ENCODE measurements at regions not wholly inside any gene's neighbourhood (a gene's known extent, or its start where the extent isn't known, plus 50 kb on each side); places are given as distances from the start of the nearest gene placed in this dataset.

GRCh38 chr7:106731187-106731586 is 70.2 kb upstream of the CCDC71L start:
- H3K9me3 Mint-ChIP-seq (ENCODE audit: insufficient read depth): no peaks in the 10 kb centered on the region
- no peak for TF ChIP-seq CTCF (IDR thresholded peaks at IDR 0.05)
- TF ChIP-seq EZH2 (IDR thresholded peaks at IDR 0.05; ENCODE audit: borderline replicate concordance, insufficient read depth, low read depth, low read length, poor library complexity, severe bottlenecking): no peak
- H3K27me3 ChIP-seq (replicated peaks in 1 of 4; ENCODE audit: control extremely low read depth in 1 of 4, control insufficient read depth in 3 of 4, insufficient read depth in 4 of 4, low read length in 3 of 4): no peaks in the 10 kb centered on the region
- no peaks in the 10 kb centered on the region for H3K9me3 ChIP-seq (ENCODE audit: control extremely low read depth in 1 of 3, control insufficient read depth in 2 of 3, insufficient read depth in 1 of 3, low read length in 2 of 3)
- peak overlapping the region in 1 of 5 experiments; percentile 26 for H3K4me3 ChIP-seq (ENCODE audit: control extremely low read depth in 1 of 5, extremely low read depth in 1 of 5, insufficient read depth in 1 of 5, low read depth in 2 of 5, low read length in 4 of 5)
- ATAC-seq (ENCODE audit: low read depth) (peak; percentile 83), DNase-seq (peak; percentile 76)
- H3K9ac ChIP-seq (ENCODE audit: low read length): peak overlapping the region; percentile 42
- WGBS (ENCODE audit: insufficient coverage): 0% methylated on average over 3 of the region's 5 CpGs
- H3K79me2 ChIP-seq (ENCODE audit: control insufficient read depth, insufficient read depth, low read length): no peaks in the 10 kb centered on the region
- intact Hi-C loops (cut with micrococcal nuclease): loop anchor here (1.0 kb wide), 2 partner anchors 13 to 71 kb away; no protein-coding TSS in a partner anchor
- ChIA-PET POLR2A (interaction anchor here (0.5 to 1.9 kb wide), 3 partner anchors 13 to 670 kb away, joined by 3 to 9 read pairs (median 7); partner anchors contain the start of gene CCDC71L), CTCF (interaction anchor here (0.7 to 8.5 kb wide), 11 partner anchors 10 to 555 kb away, joined by 3 to 290 read pairs (median 6); partner anchors contain the start of gene CCDC71L)
- H3K4me3 Mint-ChIP-seq: peak overlapping the region; percentile 64
- no peaks in the 10 kb centered on the region for H4K20me1 ChIP-seq (ENCODE audit: control insufficient read depth, insufficient read depth, low read length, poor library complexity, severe bottlenecking)
- H3K4me2 ChIP-seq (replicated peaks; ENCODE audit: low read depth, low read length, poor library complexity, severe bottlenecking): peak overlapping the region; percentile 69
- H3K27ac ChIP-seq (ENCODE audit: low read length in 2 of 2): peak overlapping the region; percentile 8 to 10
- no peaks in the 10 kb centered on the region for H3K27me3 Mint-ChIP-seq
- H3K36me3 ChIP-seq (replicated peaks in 1 of 2; ENCODE audit: control extremely low read depth in 1 of 2, control insufficient read depth in 1 of 2, extremely low read depth in 1 of 2, insufficient read depth in 2 of 2, low read length in 1 of 2): no peaks in the 10 kb centered on the region
- H3K4me1 Mint-ChIP-seq: peaks cover 28% of the 10 kb centered on the region
- H3K4me1 ChIP-seq (ENCODE audit: control insufficient read depth in 2 of 2, insufficient read depth in 2 of 2, low read length in 2 of 2): peaks cover 26 to 28% of the 10 kb centered on the region in 2 donors
- H3K27ac Mint-ChIP-seq: peak overlapping the region; percentile 64
- H2AFZ ChIP-seq (ENCODE audit: insufficient read depth, low read depth, low read length, poor library complexity, severe bottlenecking): peak overlapping the region; percentile 40

GRCh38 chr7:106731646-106732444 is 70.9 kb upstream of the CCDC71L start:
- CTCF ChIA-PET: interaction anchor here (0.7 to 8.5 kb wide), 11 partner anchors 11 to 555 kb away, joined by 3 to 290 read pairs (median 6); partner anchors contain the start of gene CCDC71L
- no peak overlapping the region for H3K4me3 Mint-ChIP-seq

More at GRCh38 chr7:106731646-106732444, 70.9 kb upstream of the CCDC71L start:
- 11% methylated on average over 3 of the region's 7 CpGs for WGBS (ENCODE audit: insufficient coverage)
- no peaks in the 10 kb centered on the region for H3K9me3 Mint-ChIP-seq (ENCODE audit: insufficient read depth)
- peak overlapping the region in 1 of 5 experiments; percentile 26 for H3K4me3 ChIP-seq (ENCODE audit: control extremely low read depth in 1 of 5, extremely low read depth in 1 of 5, insufficient read depth in 1 of 5, low read depth in 2 of 5, low read length in 4 of 5)
- H3K4me1 ChIP-seq (ENCODE audit: control insufficient read depth in 2 of 2, insufficient read depth in 2 of 2, low read length in 2 of 2): peaks cover 31% of the 10 kb centered on the region in 2 donors
- H3K79me2 ChIP-seq (ENCODE audit: control insufficient read depth, insufficient read depth, low read length): no peaks in the 10 kb centered on the region
- TF ChIP-seq CTCF (IDR thresholded peaks at IDR 0.05) (no peak), EZH2 (IDR thresholded peaks at IDR 0.05; ENCODE audit: borderline replicate concordance, insufficient read depth, low read depth, low read length, poor library complexity, severe bottlenecking) (no peak)
- intact Hi-C loops (cut with micrococcal nuclease): loop anchor here (1.0 kb wide), 2 partner anchors 14 to 72 kb away; no protein-coding TSS in a partner anchor
- peak overlapping the region; percentile 69 for H3K4me2 ChIP-seq (replicated peaks; ENCODE audit: low read depth, low read length, poor library complexity, severe bottlenecking)
- no peaks in the 10 kb centered on the region for H3K27me3 ChIP-seq (replicated peaks in 1 of 4; ENCODE audit: control extremely low read depth in 1 of 4, control insufficient read depth in 3 of 4, insufficient read depth in 4 of 4, low read length in 3 of 4)
- H3K4me1 Mint-ChIP-seq: peaks cover 33% of the 10 kb centered on the region
- ATAC-seq (ENCODE audit: low read depth): no peak
- H3K27ac Mint-ChIP-seq: peak overlapping the region; percentile 64
- no peaks in the 10 kb centered on the region for H3K27me3 Mint-ChIP-seq
- peak overlapping the region; percentile 42 for H3K9ac ChIP-seq (ENCODE audit: low read length)
- no peak for DNase-seq
- no peaks in the 10 kb centered on the region for H3K9me3 ChIP-seq (ENCODE audit: control extremely low read depth in 1 of 3, control insufficient read depth in 2 of 3, insufficient read depth in 1 of 3, low read length in 2 of 3)
- POLR2A ChIA-PET: interaction anchor here (1.9 kb wide), 1 partner anchor 71 kb away, joined by 9 read pairs; the partner anchor contains the start of gene CCDC71L
- H3K27ac ChIP-seq (ENCODE audit: low read length in 2 of 2): no peak overlapping the region
- H3K36me3 ChIP-seq (replicated peaks in 1 of 2; ENCODE audit: control extremely low read depth in 1 of 2, control insufficient read depth in 1 of 2, extremely low read depth in 1 of 2, insufficient read depth in 2 of 2, low read length in 1 of 2): no peaks in the 10 kb centered on the region
- H4K20me1 ChIP-seq (ENCODE audit: control insufficient read depth, insufficient read depth, low read length, poor library complexity, severe bottlenecking): no peaks in the 10 kb centered on the region
- H2AFZ ChIP-seq (ENCODE audit: insufficient read depth, low read depth, low read length, poor library complexity, severe bottlenecking): peak overlapping the region; percentile 32
